A673 (cell line): ENCODE measurements at regions not wholly inside any gene's neighbourhood (a gene's known extent, or its start where the extent isn't known, plus 50 kb on each side); places are given as distances from the start of the nearest gene placed in this dataset.

ENCODE experiments used
- EZH2 ChIP-seq: fragments of 200-600 bp; sonication (generic); IDR thresholded peaks from 2 replicates; pipeline ENCODE4 v1.6.1; 2017; ENCODE audit warnings: borderline replicate concordance, low read depth, mild to moderate bottlenecking, mixed read lengths, antibody characterized with exemption, low read length; ENCODE audit not compliant: poor library complexity, severe bottlenecking
- TF ChIP-seq, protein P1 (sequence below): fragments of 300-800, 200-600 bp; sonication (generic); conservative IDR thresholded peaks from 2 replicates; pipeline ENCODE4 v1.5.1; 2017; ENCODE audit warnings: low read depth, mild to moderate bottlenecking, antibody characterized with exemption, low read length, moderate library complexity, mixed read lengths

DNA sequence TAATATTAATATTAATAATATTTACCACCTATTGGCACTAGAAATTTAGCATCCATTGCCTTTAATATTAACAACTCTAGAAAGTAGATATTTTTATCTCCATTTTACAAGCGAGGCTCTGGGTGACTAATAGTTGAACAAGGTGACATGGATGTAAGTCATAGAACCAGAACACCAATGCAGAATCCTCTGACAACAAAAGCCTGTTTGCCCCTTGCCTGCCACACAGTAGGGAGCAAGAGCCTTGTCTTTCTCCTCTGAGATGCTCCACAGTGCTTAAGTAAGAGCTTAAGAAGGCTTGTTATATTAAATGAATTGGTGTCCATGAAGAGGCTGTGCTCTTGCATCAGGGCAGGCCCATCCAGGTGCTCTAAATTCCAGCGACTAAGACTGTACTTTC is 51.2 kb upstream of the LBX1 start:
- TF ChIP-seq EZH2 = no peak
- TF ChIP-seq, protein P1, sequence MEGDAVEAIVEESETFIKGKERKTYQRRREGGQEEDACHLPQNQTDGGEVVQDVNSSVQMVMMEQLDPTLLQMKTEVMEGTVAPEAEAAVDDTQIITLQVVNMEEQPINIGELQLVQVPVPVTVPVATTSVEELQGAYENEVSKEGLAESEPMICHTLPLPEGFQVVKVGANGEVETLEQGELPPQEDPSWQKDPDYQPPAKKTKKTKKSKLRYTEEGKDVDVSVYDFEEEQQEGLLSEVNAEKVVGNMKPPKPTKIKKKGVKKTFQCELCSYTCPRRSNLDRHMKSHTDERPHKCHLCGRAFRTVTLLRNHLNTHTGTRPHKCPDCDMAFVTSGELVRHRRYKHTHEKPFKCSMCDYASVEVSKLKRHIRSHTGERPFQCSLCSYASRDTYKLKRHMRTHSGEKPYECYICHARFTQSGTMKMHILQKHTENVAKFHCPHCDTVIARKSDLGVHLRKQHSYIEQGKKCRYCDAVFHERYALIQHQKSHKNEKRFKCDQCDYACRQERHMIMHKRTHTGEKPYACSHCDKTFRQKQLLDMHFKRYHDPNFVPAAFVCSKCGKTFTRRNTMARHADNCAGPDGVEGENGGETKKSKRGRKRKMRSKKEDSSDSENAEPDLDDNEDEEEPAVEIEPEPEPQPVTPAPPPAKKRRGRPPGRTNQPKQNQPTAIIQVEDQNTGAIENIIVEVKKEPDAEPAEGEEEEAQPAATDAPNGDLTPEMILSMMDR = no peak
